RWPE1 (cell line): ENCODE measurements at regions not wholly inside any gene's neighbourhood (a gene's known extent, or its start where the extent isn't known, plus 50 kb on each side); places are given as distances from the start of the nearest gene placed in this dataset.

Experiments
- CTCF ChIA-PET: fragments of 350-600 bp; sonication (Branson Sonifier 250); formaldehyde crosslinking; extraction: SDS; loops from one replicate; lab custom pipeline; 2021; lab: Yijun Ruan, JAX
- POLR2A ChIA-PET: fragments of 400-600 bp; formaldehyde crosslinking; extraction: SDS; loops from one replicate; lab custom pipeline; 2020; ENCODE audit warnings: antibody characterized with exemption; ENCODE audit not compliant: low non-redundant PET; lab: Yijun Ruan, JAX
- DNase-seq: peaks from one replicate; pipeline ENCODE4 v3.0.0; 2012; ENCODE audit warnings: low spot score
- H3K27ac ChIP-seq: fragments of 450-650 bp; 2 replicates; pipeline ENCODE4 v1.5.1; 2017
- TF ChIP-seq, protein P1 (sequence below): fragments of 450-650 bp; conservative IDR thresholded peaks from 2 replicates; pipeline ENCODE4 v1.5.1; 2017; ENCODE audit warnings: low read depth, mild to moderate bottlenecking

DNA sequence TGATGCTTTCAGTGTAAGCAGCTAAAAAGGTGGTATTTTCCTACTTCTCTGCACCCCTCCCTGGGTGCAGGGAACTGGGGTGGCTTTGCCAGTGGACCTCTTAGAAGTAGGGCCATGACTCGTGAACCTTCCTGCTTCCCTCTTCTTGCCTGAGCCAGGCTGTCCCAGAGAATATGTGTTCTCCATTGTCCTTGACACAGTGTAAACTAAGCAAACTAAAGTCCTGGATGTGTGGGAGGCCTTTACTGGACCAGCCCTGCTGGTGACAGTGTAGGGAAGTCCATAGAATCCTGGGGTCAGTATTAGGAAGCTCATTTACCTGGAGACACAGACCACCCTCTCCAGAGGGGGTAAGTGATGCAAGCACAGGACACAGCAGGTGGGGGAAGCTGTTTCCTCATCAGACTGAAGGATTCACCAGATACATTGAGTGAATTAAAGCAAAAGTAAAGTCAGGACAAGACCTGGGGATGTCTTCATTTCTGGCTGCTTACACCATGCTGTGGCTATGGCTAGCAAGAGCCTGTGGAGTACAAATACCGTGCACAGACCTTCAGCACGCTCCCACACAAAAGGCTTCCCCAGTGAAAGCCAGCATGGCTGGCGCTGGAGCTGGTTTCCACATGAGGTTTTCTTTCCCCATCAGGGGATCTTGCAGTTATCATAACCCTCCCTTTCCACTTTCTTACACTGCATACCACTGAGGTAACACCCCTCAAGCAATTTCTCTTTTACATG lies 64.8 kb upstream of the LPP start:
- ChIA-PET CTCF (interaction anchor here (0.6 kb wide), 2 partner anchors 25 to 83 kb away, joined by 3 to 4 read pairs; no protein-coding TSS in a partner anchor), POLR2A (no interaction called here)
- H3K27ac ChIP-seq = no peak overlapping the region
- DNase-seq = no peak
- TF ChIP-seq, protein P1, sequence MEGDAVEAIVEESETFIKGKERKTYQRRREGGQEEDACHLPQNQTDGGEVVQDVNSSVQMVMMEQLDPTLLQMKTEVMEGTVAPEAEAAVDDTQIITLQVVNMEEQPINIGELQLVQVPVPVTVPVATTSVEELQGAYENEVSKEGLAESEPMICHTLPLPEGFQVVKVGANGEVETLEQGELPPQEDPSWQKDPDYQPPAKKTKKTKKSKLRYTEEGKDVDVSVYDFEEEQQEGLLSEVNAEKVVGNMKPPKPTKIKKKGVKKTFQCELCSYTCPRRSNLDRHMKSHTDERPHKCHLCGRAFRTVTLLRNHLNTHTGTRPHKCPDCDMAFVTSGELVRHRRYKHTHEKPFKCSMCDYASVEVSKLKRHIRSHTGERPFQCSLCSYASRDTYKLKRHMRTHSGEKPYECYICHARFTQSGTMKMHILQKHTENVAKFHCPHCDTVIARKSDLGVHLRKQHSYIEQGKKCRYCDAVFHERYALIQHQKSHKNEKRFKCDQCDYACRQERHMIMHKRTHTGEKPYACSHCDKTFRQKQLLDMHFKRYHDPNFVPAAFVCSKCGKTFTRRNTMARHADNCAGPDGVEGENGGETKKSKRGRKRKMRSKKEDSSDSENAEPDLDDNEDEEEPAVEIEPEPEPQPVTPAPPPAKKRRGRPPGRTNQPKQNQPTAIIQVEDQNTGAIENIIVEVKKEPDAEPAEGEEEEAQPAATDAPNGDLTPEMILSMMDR = no peak

DNA sequence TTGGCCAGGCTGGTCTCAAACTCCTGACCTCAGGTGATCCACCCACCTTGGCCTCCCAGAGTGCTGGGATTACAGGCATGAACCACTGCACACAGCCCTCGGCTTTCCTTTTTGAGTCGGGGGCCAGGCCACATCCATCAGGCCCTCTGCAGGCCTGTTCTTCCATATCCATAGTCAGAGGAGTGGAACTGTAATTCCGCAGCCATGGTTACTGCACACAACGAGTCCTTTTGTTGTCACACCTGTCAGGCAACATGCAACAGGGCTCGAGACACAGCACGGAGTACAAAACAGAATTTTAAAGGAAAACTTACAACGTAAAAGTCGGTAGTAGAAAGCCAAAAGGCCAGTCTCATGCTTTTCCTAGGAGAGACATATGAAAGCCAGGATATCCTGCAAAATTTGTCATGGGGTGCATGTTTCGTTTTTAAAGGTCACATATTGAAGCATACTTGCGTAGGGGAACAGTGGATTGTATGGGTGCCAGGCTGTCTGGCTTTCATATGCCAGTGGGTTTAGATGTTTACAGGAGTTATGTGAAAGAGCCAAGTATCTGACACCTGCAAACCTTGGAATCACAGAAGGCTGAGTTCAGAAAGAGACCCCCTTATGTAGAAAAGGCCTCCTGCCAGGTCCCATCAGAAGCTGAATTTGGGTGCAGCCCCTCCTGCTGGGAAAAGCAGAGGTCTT lies 63.2 kb upstream of the LPP start:
- TF ChIP-seq, protein P1 = no peak
- ChIA-PET CTCF (interaction anchor here (0.6 to 0.7 kb wide), 2 partner anchors 14 to 980 kb away, joined by 3 to 4 read pairs; no protein-coding TSS in a partner anchor), POLR2A (no interaction called here)
- H3K27ac ChIP-seq = no peak overlapping the region
- DNase-seq = no peak

DNA sequence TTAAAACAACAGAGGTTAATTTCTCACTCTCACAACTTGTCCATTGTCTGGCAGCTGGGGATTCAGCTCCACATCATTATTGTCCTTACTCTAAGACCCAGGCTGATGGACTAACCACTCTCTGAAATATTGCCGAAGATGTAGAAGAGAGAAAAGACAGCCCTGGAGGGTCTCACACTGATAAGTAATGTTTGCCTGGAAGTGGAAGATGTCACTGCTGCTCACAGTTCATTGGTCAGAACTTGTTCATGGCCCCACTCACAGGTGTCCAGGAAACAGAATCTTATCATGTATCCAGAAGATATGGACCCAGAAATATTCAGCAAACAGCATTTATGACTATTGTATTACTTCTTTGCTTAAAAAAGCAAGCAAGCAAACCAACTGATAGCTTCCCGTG lies 62.2 kb upstream of the LPP start:
- CTCF ChIA-PET = no interaction called here
- no peak overlapping the region for H3K27ac ChIP-seq
- TF ChIP-seq, protein P1 = no peak
- POLR2A ChIA-PET = no interaction called here
- no peak for DNase-seq

DNA sequence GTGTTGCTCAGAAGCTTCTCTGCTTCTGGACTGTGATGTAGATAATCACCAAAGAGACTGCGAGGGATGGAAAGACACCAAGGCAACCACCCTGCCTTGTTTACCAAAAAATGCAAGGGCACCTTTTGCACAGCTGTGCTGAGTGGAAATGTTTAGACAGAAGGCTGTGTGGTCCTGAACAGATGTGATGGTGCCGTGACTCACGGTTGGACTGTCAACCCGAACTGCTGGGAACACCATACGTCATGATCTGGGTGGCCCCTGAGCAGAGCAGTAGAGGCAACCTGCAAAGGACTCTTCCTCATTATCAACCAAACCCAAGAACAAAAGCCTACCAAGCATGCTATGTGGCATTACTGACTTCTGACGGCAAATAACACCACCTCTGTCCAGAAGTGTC lies 61.3 kb upstream of the LPP start:
- CTCF ChIA-PET = no interaction called here

DNA sequence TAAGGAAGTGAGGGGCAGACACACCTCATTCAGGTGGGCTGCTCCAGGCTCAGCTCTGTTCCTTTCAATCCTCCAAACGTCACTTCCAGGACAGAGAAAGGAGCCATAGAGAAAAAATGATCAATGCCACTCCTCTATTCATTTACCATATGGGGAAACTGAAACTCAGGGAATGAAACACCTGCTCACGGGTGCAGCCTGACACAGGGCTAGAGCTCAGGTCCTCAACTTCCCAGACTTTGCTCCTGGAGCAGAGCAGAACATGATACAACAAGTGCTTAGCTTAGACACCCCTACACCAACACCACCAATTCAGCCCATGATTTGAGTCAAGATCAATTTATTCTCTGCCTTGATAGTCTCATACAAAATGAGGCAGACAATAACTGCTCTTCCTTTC lies 58.5 kb upstream of the LPP start:
- DNase-seq = no peak
- ChIA-PET POLR2A (no interaction called here), CTCF (interaction anchor here (0.7 kb wide), 1 partner anchor 23 kb away, joined by 3 read pairs; no protein-coding TSS in a partner anchor)

More for the DNA sequence above, 61.3 kb upstream of the LPP start:
- TF ChIP-seq, protein P1 = no peak
- DNase-seq = no peak
- POLR2A ChIA-PET = no interaction called here
- H3K27ac ChIP-seq = no peak overlapping the region

DNA sequence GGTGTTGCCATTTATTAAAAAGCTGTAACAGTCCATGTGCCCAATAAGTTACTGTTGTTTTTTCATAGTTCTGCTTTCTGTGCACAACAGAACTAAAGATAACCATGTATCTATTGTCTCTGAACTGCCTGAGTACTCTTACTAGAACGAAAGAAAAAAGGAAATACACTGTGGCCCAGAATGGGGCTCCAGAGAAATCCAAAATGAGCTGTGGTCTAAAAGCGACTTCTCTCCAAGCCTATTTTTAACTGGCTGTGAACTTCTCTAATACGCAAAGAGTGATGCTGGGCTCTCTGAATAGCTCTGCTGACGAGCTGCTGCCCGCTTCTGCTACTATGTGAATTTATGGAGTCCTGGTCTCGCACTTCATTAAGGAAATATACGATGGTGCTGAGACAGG lies 56.2 kb upstream of the LPP start:
- TF ChIP-seq, protein P1 = no peak
- DNase-seq = no peak
- H3K27ac ChIP-seq = no peak overlapping the region
- POLR2A ChIA-PET = no interaction called here
- CTCF ChIA-PET = interaction anchor here (0.5 kb wide), 1 partner anchor 669 kb away, joined by 8 read pairs; no protein-coding TSS in a partner anchor

More for the DNA sequence above, 58.5 kb upstream of the LPP start:
- TF ChIP-seq, protein P1 = no peak
- H3K27ac ChIP-seq = no peak overlapping the region
